ENCODE measurements at regions not wholly inside any gene's neighbourhood (a gene's known extent, or its start where the extent isn't known, plus 50 kb on each side); places are given as distances from the start of the nearest gene placed in this dataset.

- ATAC-seq (replicated peaks) (peak; percentile 83), DNase-seq (peak; percentile 97 to 98 (median 98))
- peaks cover 29 to 43% of the 10 kb centered on the region in 2 donors for H3K4me1 Mint-ChIP-seq (ENCODE audit: low read depth in 2 of 2)
- no peaks in the 10 kb centered on the region for H3K27me3 Mint-ChIP-seq
- H3K9me3 Mint-ChIP-seq, result no peaks in the 10 kb centered on the region
- H3K36me3 Mint-ChIP-seq (ENCODE audit: insufficient read depth), result peaks cover 25% of the 10 kb centered on the region
- H3K27ac Mint-ChIP-seq, result peak within 1 kb of the TSS; percentile 96 to 98
- peak within 1 kb of the TSS; percentile 93 to 95 for H3K4me3 Mint-ChIP-seq
Observed at GRCh38 chr14:71320107-71320733, 413.0 kb downstream of the PCNX1 start, which contains the start of gene SIPA1L1. SIPA1L1 (plus strand) TSS chr14:71320476.

GRCh38 chr14:71320734-71321573 lies 413.7 kb downstream of the PCNX1 start:
- Mint-ChIP-seq H3K9me3 (no peaks in the 10 kb centered on the region), H3K36me3 (ENCODE audit: insufficient read depth) (peaks cover 25% of the 10 kb centered on the region), H3K4me1 (ENCODE audit: low read depth in 2 of 2) (peaks cover 34 to 50% of the 10 kb centered on the region in 2 donors), H3K4me3 (peak overlapping the region; percentile 93 to 95), H3K27ac (peak overlapping the region; percentile 96 to 98), H3K27me3 (no peaks in the 10 kb centered on the region)
- ATAC-seq (replicated peaks), result peak; percentile 46
- peak; percentile 54 to 64 (median 58) for DNase-seq

GRCh38 chr14:71321574-71322315 lies 414.5 kb downstream of the PCNX1 start:
- Mint-ChIP-seq H3K27ac (peak overlapping the region; percentile 96 to 98), H3K4me3 (peak overlapping the region; percentile 93 to 95), H3K27me3 (no peaks in the 10 kb centered on the region), H3K9me3 (no peaks in the 10 kb centered on the region), H3K36me3 (ENCODE audit: insufficient read depth) (peaks cover 25% of the 10 kb centered on the region), H3K4me1 (ENCODE audit: low read depth in 2 of 2) (peaks cover 38 to 51% of the 10 kb centered on the region in 2 donors)
- DNase-seq, result no peak
- ATAC-seq (replicated peaks), result no peak

- no peaks in the 10 kb centered on the region for H3K27me3 Mint-ChIP-seq
- peaks cover 42 to 54% of the 10 kb centered on the region in 2 donors for H3K4me1 Mint-ChIP-seq (ENCODE audit: low read depth in 2 of 2)
- peak overlapping the region; percentile 1 to 96 for H3K27ac Mint-ChIP-seq
- H3K4me3 Mint-ChIP-seq, result peak overlapping the region; percentile 93 to 95
- DNase-seq, result peak in 2 of 3 experiments; percentile 6 to 12
- no peaks in the 10 kb centered on the region for H3K9me3 Mint-ChIP-seq
- peaks cover 25% of the 10 kb centered on the region for H3K36me3 Mint-ChIP-seq (ENCODE audit: insufficient read depth)
- ATAC-seq (replicated peaks), result no peak
Observed at GRCh38 chr14:71322655-71323250, 415.5 kb downstream of the PCNX1 start.

- Mint-ChIP-seq H3K9me3 (no peaks in the 10 kb centered on the region), H3K27me3 (no peaks in the 10 kb centered on the region), H3K4me1 (ENCODE audit: low read depth in 2 of 2) (peaks cover 47 to 65% of the 10 kb centered on the region in 2 donors), H3K27ac (peak overlapping the region; percentile 44 to 65), H3K36me3 (ENCODE audit: insufficient read depth) (peaks cover 24% of the 10 kb centered on the region), H3K4me3 (peak overlapping the region; percentile 13 to 54)
- DNase-seq, result peak; percentile 10 to 40 (median 27)
- peak; percentile 26 for ATAC-seq (replicated peaks)
Observed at GRCh38 chr14:71324767-71325272, 417.6 kb downstream of the PCNX1 start.

- no peak for ATAC-seq (replicated peaks)
- no peak for DNase-seq
- Mint-ChIP-seq H3K27me3 (no peaks in the 10 kb centered on the region), H3K27ac (peak overlapping the region; percentile 1 to 39), H3K36me3 (ENCODE audit: insufficient read depth) (peaks cover 3% of the 10 kb centered on the region), H3K4me3 (peak overlapping the region in 1 of 2 donors; percentile 11), H3K9me3 (no peaks in the 10 kb centered on the region), H3K4me1 (ENCODE audit: low read depth in 2 of 2) (peaks cover 50 to 60% of the 10 kb centered on the region in 2 donors)
Observed at GRCh38 chr14:71327691-71328090, 420.4 kb downstream of the PCNX1 start.

- Mint-ChIP-seq H3K9me3 (no peaks in the 10 kb centered on the region), H3K27me3 (no peaks in the 10 kb centered on the region), H3K36me3 (ENCODE audit: insufficient read depth) (peaks cover 3% of the 10 kb centered on the region), H3K4me1 (ENCODE audit: low read depth in 2 of 2) (peaks cover 45 to 55% of the 10 kb centered on the region in 2 donors), H3K27ac (peak overlapping the region; percentile 1 to 39), H3K4me3 (peak overlapping the region; percentile 11 to 24)
- DNase-seq (no peak), ATAC-seq (replicated peaks) (peak; percentile 35)
Observed at GRCh38 chr14:71328183-71328582, 420.9 kb downstream of the PCNX1 start.

GRCh38 chr14:71328954-71329353 lies 421.7 kb downstream of the PCNX1 start:
- Mint-ChIP-seq H3K4me1 (ENCODE audit: low read depth in 2 of 2) (peaks cover 46 to 57% of the 10 kb centered on the region in 2 donors), H3K36me3 (ENCODE audit: insufficient read depth) (peaks cover 3% of the 10 kb centered on the region), H3K9me3 (no peaks in the 10 kb centered on the region), H3K4me3 (no peak overlapping the region), H3K27ac (no peak overlapping the region), H3K27me3 (no peaks in the 10 kb centered on the region)
- ATAC-seq (replicated peaks) (no peak), DNase-seq (no peak)

- ATAC-seq (replicated peaks), result no peak
- DNase-seq, result no peak
- peaks cover 3% of the 10 kb centered on the region for H3K36me3 Mint-ChIP-seq (ENCODE audit: insufficient read depth)
Observed at GRCh38 chr14:71331403-71331802, 424.1 kb downstream of the PCNX1 start.

GRCh38 chr14:71332476-71332875 lies 425.2 kb downstream of the PCNX1 start:
- H3K4me1 Mint-ChIP-seq (ENCODE audit: low read depth in 2 of 2), result peaks cover 31 to 47% of the 10 kb centered on the region in 2 donors
- no peak overlapping the region for H3K4me3 Mint-ChIP-seq
- H3K27ac Mint-ChIP-seq, result no peak overlapping the region
- ATAC-seq (replicated peaks), result no peak
- H3K9me3 Mint-ChIP-seq, result no peaks in the 10 kb centered on the region
- H3K27me3 Mint-ChIP-seq, result no peaks in the 10 kb centered on the region
- no peak for DNase-seq
- peaks cover 3% of the 10 kb centered on the region for H3K36me3 Mint-ChIP-seq (ENCODE audit: insufficient read depth)

More at GRCh38 chr14:71331403-71331802, 424.1 kb downstream of the PCNX1 start:
- no peaks in the 10 kb centered on the region for H3K27me3 Mint-ChIP-seq
- peaks cover 29 to 40% of the 10 kb centered on the region in 2 donors for H3K4me1 Mint-ChIP-seq (ENCODE audit: low read depth in 2 of 2)
- H3K27ac Mint-ChIP-seq, result peak overlapping the region in 1 of 2 donors; percentile 55
- H3K4me3 Mint-ChIP-seq, result no peak overlapping the region
- no peaks in the 10 kb centered on the region for H3K9me3 Mint-ChIP-seq

GRCh38 chr14:71333705-71334104 lies 426.4 kb downstream of the PCNX1 start:
- ATAC-seq (replicated peaks) (no peak), DNase-seq (no peak)
- Mint-ChIP-seq H3K27me3 (no peaks in the 10 kb centered on the region), H3K9me3 (no peaks in the 10 kb centered on the region), H3K27ac (no peak overlapping the region), H3K4me3 (no peak overlapping the region), H3K4me1 (ENCODE audit: low read depth in 2 of 2) (peaks cover 19 to 35% of the 10 kb centered on the region in 2 donors), H3K36me3 (ENCODE audit: insufficient read depth) (no peaks in the 10 kb centered on the region)

GRCh38 chr14:71336489-71337192 lies 429.4 kb downstream of the PCNX1 start:
- no peak overlapping the region for H3K27ac Mint-ChIP-seq
- no peak for ATAC-seq (replicated peaks)
- no peaks in the 10 kb centered on the region for H3K27me3 Mint-ChIP-seq
- no peak overlapping the region for H3K4me3 Mint-ChIP-seq
- peaks cover 5% of the 10 kb centered on the region for H3K36me3 Mint-ChIP-seq (ENCODE audit: insufficient read depth)
- DNase-seq, result no peak
- no peaks in the 10 kb centered on the region for H3K9me3 Mint-ChIP-seq
- H3K4me1 Mint-ChIP-seq (ENCODE audit: low read depth in 2 of 2), result peaks cover 14 to 26% of the 10 kb centered on the region in 2 donors

Measured in effector memory CD8-positive, alpha-beta T cell (primary cell).